NCI-H1092 (cell line): ENCODE measurements at regions not wholly inside any gene's neighbourhood (a gene's known extent, or its start where the extent isn't known, plus 50 kb on each side); places are given as distances from the start of the nearest gene placed in this dataset.

Experiments
- DNase-seq: peaks from one replicate; lab custom pipeline; 2025; lab: John Stamatoyannopoulos, UW

DNA sequence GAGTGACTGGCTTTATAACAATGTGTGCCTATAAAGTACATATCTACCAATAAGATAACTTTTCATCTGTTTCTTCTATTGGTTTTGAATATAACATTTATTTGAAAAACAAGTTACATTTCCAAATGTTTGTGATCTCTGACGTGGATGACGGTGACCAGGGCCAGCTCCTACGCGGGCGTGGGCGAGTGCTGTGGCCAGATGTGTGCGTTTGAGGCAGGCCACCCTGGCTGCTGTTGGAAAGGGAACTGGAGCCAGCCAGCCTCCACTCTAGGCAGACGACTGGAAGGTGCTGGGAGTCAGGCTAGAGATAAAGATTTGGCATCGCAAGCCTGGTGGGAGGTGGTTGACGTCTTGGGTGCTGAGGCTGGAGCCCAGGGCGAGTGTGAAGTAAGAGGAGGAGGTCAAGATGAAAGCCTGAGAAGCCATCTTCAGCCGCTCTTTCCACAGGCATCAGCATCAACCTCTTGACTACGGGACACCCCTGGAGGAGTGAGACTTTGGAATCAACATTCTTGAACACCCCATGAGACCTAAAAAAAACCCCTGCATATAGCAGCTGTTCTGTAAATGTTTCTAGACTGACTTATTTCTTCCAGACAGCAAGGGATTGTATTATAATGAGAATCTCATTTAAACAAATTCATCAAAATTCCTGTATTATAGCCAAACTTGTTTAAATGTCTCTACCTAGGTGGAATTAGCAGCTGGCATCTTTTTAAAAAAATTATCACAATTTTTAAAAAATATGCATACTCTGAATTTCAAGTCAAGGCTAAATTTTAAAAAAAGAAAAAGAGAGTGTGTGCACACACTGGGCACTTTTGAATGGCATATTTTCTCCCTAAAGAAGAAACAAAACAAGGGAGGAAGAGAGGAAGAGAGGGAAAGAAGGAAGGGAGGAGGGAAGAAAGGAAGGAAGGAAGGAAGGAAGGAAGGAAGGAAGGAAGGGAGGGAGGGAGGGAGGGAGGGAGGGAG, 112.5 kb upstream of the SLC44A3 start:
- no peak for DNase-seq

GRCh38 chr1:94702442-94702815, 117.7 kb upstream of the SLC44A3 start:
- DNase-seq: no peak

DNA sequence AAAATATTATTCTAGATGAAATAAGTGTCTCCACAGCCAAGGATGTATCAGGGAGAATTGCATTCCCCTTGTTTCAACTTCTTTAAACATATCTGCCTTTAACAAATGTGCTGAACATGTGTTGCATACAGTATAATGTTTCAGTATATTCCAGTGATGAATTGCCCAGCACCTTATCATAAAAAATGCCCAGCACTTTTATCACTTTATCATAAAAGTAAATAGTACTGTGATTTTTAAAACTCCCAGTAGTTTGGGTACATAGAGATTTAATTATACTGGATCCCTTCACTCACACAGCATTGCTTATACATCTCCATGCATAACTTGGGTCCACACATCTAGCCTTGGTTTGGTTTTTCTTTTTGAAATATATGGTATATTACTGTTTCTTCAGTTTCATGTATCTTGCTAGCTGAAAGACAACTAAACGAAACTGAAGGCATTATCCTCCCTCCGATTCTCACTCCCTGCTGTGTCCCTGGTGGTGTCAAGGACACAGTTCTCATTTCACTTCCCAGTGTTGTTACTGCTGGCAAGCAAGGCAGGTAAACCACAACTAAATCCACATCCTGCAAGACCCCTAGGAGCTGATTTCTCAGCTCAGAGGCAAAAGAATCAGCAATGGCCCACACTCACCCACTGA, 118.2 kb upstream of the SLC44A3 start:
- no peak for DNase-seq

DNA sequence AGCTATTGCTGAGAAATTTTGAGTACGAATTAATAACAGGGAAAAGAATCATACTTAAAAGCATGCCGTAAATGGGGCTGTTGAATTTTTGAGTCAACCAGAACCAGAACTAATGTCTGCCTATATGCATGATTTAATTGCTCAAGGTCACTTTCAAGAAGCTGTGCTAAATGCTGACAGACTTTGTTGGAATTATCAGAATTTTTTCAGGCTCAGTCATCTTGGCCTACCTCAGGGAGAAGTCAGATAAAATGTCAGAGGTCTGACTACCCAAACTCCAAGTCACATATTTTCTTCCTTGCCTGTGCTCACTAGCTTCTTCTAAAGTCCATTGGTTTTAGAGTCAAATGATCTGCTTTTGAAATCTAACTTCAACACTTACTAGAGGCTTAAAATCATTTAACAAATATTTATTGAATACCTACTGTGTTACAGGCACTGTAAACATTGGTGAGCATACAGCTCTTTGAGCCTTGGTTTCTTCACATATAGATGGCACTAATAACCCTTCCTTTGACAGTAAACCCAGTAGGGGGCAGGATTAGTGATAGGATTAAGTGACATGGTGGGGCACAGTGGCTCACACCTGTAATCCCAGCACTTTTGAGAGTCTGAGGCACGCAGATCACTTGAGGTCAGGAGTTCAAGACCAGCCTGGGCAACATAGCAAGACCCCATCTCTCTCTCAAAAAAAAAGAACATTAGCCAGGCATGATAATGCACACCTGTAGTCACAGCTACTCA, 121.2 kb upstream of the SLC44A3 start:
- no peak for DNase-seq

GRCh38 chr1:94698356-94698755, 121.8 kb upstream of the SLC44A3 start:
- no peak for DNase-seq

GRCh38 chr1:94697839-94698238, 122.3 kb upstream of the SLC44A3 start:
- DNase-seq: peak; percentile 81

- DNase-seq: no peak
These were observed 125.8 kb upstream of the SLC44A3 start for GRCh38 chr1:94694226-94694915.

DNA sequence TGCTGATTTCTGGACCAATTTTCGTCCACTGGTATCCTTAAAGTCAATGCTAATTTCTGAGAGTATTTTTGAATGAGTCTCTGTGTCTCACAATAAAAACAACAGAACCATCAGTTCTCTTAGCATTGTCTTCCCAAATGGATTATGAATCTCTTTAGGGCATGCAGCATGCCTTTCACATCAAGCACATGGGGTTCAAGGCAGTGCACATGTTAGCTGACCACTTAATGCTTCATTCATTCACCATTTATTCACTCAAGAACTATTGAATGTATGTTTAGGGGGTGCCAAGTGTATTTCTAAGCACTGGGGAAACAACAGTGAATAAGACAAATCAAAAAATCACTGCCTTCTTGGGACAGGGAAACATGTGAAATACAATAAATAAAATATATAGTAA, 126.7 kb upstream of the SLC44A3 start:
- DNase-seq: no peak

DNA sequence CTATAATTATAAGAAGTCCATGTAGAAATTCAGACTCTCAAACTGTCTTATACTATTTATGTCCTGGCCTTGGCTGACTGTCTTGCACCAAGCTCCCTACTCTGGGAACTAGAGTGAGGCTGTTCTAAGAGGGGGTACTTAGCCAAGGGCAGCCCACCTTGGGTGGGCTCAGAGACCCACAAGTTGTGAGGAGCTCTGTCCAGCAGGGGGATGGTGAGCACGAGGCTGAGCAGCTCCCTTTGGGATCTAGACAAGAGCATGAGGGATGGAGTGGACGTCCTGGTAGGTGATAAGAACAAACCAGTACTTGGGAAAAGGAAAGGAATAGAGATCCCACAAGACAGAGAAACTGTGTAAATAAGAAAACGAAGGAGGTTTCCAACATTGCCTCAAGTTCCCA, 127.1 kb upstream of the SLC44A3 start:
- no peak for DNase-seq

DNA sequence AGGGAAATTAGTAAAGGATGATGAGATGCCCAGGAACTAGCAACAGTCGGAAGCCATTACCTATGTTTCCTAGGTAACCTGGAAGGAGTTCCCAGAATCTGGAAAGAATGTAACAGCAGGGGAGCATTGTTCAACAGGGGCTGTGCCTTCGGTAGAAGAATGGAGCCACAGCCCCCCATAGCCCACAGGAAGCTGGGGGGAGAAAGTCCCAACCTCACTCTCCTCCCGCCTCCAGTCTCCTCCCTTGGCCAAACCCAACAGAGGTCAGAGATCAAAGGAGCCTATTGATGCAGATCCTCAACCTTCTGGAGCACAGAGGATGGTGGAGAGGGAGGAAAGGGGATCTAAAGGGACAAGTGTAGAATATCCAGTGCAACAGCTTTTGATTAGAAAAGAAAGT, 131.5 kb upstream of the SLC44A3 start:
- peak; percentile 10 for DNase-seq

DNA sequence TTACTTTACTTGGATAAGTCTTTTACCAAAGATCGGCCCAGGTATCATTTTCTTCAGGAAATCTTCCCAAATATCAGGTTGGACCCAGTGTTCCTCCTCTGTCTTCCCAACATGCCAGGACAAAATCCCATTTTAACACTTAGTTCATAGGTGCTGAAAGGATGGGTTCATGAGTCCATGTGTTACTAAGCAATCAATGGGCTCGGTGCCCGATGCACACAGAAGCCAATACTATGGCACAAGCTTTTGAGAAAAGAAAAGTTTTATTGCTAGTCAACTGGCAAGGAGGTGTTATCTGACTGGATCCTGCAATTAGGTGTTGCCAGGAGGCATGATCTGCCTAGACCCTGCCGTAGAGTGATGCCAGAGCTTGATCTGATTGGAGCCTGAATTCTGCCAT, 133.3 kb upstream of the SLC44A3 start:
- DNase-seq: no peak

- DNase-seq: no peak
These were observed 135.4 kb upstream of the SLC44A3 start for GRCh38 chr1:94684690-94685250.

GRCh38 chr1:94683886-94684285, 136.3 kb upstream of the SLC44A3 start:
- no peak for DNase-seq

GRCh38 chr1:94680039-94680377, 138.4 kb upstream of the F3 start:
- no peak for DNase-seq

- no peak for DNase-seq
These were observed 137.9 kb upstream of the F3 start for GRCh38 chr1:94679332-94680038.

DNA sequence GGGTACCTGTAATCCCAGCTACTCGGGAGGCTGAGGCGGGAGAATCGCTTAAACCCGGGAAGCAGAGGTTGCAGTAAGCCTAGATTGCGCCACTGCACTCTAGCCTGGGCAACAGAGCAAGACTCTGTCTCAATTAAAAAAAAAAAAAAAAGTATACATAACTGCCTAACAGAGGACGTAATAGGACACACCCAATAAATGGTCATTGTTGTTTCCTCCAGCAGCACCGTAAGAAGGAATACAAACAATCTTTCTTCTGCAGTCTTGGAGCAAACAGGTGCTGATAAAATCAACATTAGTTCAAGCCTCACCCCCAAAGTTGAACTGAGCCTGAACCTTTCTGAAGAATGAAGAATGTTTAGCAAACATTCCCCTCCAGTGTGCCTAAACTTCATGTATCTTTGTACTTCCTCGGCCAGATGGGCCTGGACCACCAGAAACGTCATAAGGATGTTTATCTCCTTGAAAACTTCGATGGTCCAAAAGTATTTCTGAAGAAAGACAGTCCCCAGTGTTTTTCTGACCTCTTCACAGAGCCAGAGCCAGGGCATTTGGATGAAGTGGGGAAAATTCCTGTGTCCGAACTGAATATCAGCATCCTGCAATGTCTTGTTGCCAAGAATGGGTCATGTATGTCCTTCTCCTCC, 136.8 kb upstream of the F3 start:
- no peak for DNase-seq

GRCh38 chr1:94677714-94678113, 136.2 kb upstream of the F3 start:
- DNase-seq: no peak

- DNase-seq: no peak
These were observed 135.5 kb upstream of the F3 start for GRCh38 chr1:94677087-94677486.

DNA sequence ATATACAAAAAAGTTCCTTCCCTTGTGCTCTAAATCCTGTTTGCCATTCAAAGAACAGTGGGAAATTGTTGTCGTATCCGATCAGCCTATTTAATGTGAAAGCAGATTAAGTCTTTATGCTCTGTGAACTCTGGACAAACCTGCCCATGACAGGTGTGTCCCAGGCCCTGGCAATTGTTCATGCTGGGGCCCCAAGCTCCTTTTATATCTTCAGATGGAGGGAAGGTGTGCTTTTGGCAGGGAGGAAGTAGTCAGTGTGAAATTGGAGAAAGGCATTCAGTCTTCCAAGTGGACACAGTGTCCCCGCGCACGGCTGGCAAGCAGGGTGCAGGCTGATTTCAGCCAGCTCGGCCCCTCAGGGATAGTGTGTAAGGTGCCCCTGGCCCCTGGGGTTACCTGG, 135.1 kb upstream of the F3 start:
- DNase-seq: no peak

- no peak for DNase-seq
These were observed 133.8 kb upstream of the F3 start for GRCh38 chr1:94675373-94675772.

DNA sequence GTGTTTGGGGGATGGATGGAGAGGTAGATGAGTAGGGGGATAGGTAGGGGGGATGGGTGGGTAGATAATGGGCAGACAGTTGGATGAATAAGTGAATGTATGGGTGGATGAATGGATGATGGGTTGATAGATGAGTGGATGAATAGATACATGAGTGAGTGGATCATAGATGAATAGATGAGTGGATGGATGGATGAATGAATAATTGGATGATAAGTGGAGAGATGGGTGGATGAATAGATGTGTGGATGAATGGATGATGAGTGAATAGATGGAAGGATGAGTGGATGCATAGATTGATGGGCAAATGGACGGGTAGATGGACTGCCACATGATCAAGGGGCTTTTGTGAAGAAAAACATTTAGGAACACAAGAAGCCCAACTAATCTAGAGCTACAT, 133.3 kb upstream of the F3 start:
- no peak for DNase-seq
